Type B pancreatic cell (in vitro differentiated cells): ENCODE measurements at regions not wholly inside any gene's neighbourhood (a gene's known extent, or its start where the extent isn't known, plus 50 kb on each side); places are given as distances from the start of the nearest gene placed in this dataset.

Source experiments
- DNase-seq: peaks from one replicate; pipeline ENCODE4 v3.0.0; 2021; ENCODE audit warnings: mixed read lengths; ENCODE audit not compliant: unreplicated experiment; ENCODE audit errors: extremely low spot score
- H3K27ac Mint-ChIP-seq: 2 replicates; pipeline ENCODE4 v1.8.0; 2021; ENCODE audit warnings: mild to moderate bottlenecking, mixed read lengths
- H3K27me3 Mint-ChIP-seq: 2 replicates; pipeline ENCODE4 v1.8.0; 2021; ENCODE audit warnings: mixed read lengths
- H3K36me3 Mint-ChIP-seq: 2 replicates; pipeline ENCODE4 v1.8.0; 2021; ENCODE audit warnings: mixed read lengths
- H3K4me1 Mint-ChIP-seq: one replicate; pipeline ENCODE4 v1.8.0; 2021; ENCODE audit warnings: mixed read lengths; ENCODE audit not compliant: unreplicated experiment
- H3K4me3 Mint-ChIP-seq: 2 replicates; pipeline ENCODE4 v1.8.0; 2021; ENCODE audit warnings: mild to moderate bottlenecking, mixed read lengths
- H3K9me3 Mint-ChIP-seq: 2 replicates; pipeline ENCODE4 v1.8.0; 2021; ENCODE audit warnings: mixed read lengths
- CTCF ChIP-seq: fragments of 200-600 bp; sonication (generic); conservative IDR thresholded peaks from 2 replicates; pipeline ENCODE4 v1.5.0; 2021; ENCODE audit warnings: antibody characterized with exemption, mild to moderate bottlenecking

GRCh38 chr16:9677301-9677653 is 505.0 kb downstream of the GRIN2A start:
- Mint-ChIP-seq H3K27me3 (peaks cover 55% of the 10 kb centered on the region), H3K27ac (no peak overlapping the region), H3K4me1 (peaks cover 7% of the 10 kb centered on the region), H3K36me3 (no peaks in the 10 kb centered on the region), H3K9me3 (no peaks in the 10 kb centered on the region), H3K4me3 (no peak overlapping the region)
- no peak for TF ChIP-seq CTCF
- no peak for DNase-seq

GRCh38 chr16:9679213-9679767 is 502.9 kb downstream of the GRIN2A start:
- Mint-ChIP-seq H3K9me3 (peaks cover 5% of the 10 kb centered on the region), H3K4me1 (peaks cover 7% of the 10 kb centered on the region), H3K27ac (no peak overlapping the region), H3K36me3 (no peaks in the 10 kb centered on the region), H3K4me3 (no peak overlapping the region), H3K27me3 (peaks cover 55% of the 10 kb centered on the region)
- DNase-seq, result no peak
- TF ChIP-seq CTCF, result no peak

GRCh38 chr16:9680019-9680655 is 502.1 kb downstream of the GRIN2A start:
- DNase-seq, result no peak
- Mint-ChIP-seq H3K4me3 (no peak overlapping the region), H3K4me1 (peaks cover 7% of the 10 kb centered on the region), H3K27me3 (peaks cover 46% of the 10 kb centered on the region), H3K27ac (no peak overlapping the region), H3K36me3 (no peaks in the 10 kb centered on the region), H3K9me3 (peaks cover 5% of the 10 kb centered on the region)
- no peak for TF ChIP-seq CTCF

DNA sequence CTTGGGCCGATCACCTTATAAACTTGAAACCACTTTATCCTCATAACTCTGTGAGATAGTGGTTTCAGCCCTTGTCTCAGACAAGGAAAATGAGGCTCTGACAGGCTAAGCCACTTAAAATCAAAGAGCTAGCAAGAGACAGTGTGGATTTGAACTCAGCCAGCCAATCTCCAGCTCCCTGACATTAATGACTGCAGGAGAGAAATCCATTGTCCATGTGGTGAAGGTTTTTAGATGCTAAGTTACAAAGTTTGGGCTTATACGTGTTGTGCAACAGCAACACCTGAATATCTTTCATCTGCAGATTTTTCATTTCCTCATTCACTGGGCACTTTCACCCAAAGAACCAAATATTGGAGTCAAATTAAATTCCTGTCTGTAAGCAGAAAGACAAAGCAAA is 501.3 kb downstream of the GRIN2A start:
- TF ChIP-seq CTCF, result no peak
- Mint-ChIP-seq H3K4me1 (peaks cover 7% of the 10 kb centered on the region), H3K9me3 (peaks cover 5% of the 10 kb centered on the region), H3K4me3 (no peak overlapping the region), H3K36me3 (no peaks in the 10 kb centered on the region), H3K27ac (no peak overlapping the region), H3K27me3 (peaks cover 38% of the 10 kb centered on the region)
- no peak for DNase-seq

DNA sequence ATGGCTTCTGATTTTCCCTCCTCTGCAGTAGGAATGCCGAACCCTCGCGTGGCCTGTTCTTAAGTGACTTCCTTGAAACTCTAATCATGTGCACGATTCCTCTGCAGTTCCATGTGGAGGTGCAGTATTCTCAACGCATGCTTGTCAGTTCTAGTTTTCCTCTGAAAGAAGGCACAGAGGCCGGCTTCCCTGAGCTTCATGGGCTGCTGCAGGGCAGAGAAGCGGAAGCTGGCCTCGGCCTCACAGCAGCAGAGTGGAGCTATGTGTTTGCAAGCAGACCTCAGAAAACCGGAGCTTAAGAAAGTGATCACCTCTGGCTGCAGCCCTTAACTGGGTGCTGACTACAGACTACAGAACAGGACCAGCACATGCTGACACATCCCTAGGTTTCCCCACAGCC is 500.7 kb downstream of the GRIN2A start:
- no peak overlapping the region for H3K4me3 Mint-ChIP-seq

More for the DNA sequence above, 500.7 kb downstream of the GRIN2A start:
- H3K4me1 Mint-ChIP-seq, result peaks cover 7% of the 10 kb centered on the region
- peaks cover 33% of the 10 kb centered on the region for H3K27me3 Mint-ChIP-seq
- no peak for DNase-seq
- H3K9me3 Mint-ChIP-seq, result peaks cover 5% of the 10 kb centered on the region
- no peaks in the 10 kb centered on the region for H3K36me3 Mint-ChIP-seq
- no peak overlapping the region for H3K27ac Mint-ChIP-seq
- no peak for TF ChIP-seq CTCF
